GM19351 (cell line): ENCODE measurements at regions not wholly inside any gene's neighbourhood (a gene's known extent, or its start where the extent isn't known, plus 50 kb on each side); places are given as distances from the start of the nearest gene placed in this dataset.
"Not testable (repeated sequence)": the region's sequence is repeated elsewhere in the genome, so short reads cannot be mapped to it uniquely, and the experiment has no call there.

Experiments used
- ATAC-seq: cut with Tn5 transposase; IDR thresholded peaks from one replicate; pipeline ENCODE4 v1.9.1; 2021; ENCODE audit warnings: mild to moderate bottlenecking, moderate library complexity; ENCODE audit not compliant: unreplicated experiment

DNA sequence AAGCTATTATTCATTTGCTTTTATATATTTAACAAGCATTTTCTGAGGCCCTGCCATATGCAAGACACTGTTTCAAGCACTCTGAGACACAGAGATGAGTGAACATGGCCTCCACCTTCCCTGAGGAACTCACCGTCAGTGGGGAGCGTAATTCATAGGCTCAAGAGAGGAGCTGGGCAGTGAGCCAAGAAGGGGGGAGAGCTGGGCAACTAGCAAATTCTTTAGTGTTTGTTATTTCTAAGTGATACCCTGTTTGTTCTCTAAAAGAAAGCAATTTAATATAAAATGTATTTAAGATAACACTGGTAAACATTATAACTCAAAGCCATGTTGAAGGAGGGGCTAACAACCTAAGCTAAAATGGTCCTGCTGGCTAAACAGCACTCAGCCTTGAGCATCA, 119.2 kb upstream of the NGF start:
- no peak for ATAC-seq

DNA sequence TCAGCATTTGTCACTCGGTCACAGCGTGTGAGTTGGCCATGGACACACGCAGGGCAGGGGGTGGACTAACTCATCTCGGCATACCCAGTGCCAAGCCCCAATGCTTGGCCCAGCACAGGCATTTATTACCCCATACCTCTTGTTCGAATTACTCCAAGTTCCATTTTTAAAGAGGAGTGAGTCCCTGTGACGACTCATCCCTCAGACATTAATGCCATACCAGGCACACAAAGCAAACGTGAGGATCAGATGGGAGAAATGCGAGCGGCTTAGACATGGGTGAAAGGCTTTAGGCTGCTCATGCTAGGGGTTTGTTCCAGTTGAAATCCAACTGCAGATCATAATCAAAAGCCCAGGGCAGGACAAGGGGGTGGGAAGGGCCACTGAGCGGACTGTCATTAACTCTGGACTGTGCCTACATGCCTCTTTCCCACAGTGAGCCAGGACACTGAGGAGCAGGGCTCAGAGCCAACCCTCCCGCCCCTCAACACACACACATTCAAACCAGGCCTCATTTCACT, 118.5 kb upstream of the NGF start:
- ATAC-seq = no peak

DNA sequence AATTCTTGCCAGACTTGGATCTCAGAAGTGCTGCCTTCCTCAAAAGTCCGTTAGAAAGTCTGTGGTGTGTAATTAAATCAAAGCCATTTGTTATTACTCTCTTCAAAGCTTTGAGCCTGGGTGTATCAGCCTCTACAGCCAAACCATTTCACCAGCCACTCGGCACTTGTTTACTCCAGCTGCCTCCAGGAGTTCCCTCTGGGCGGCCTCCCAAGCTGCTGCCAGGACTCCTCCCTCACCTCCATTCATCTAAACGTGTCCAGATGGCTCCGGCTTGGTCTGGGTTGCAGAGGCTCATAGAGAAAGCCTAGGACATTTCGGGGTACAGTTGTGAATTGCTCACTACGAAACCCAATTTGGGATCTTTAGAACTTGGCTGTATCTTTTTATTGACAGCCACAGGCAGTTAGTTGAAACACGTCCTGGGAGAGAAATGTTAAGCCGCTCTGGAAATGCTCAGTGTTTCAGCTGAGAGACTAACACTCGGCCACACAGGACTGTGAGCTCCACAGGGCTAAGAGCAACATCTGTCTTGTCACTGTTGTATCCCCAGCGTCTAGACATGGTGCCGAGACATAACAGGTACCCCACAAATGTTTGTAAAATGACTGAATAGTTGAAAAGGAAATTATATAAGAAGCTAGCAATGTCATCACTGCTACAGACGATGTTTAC, 116.9 kb upstream of the NGF start:
- ATAC-seq = no peak

DNA sequence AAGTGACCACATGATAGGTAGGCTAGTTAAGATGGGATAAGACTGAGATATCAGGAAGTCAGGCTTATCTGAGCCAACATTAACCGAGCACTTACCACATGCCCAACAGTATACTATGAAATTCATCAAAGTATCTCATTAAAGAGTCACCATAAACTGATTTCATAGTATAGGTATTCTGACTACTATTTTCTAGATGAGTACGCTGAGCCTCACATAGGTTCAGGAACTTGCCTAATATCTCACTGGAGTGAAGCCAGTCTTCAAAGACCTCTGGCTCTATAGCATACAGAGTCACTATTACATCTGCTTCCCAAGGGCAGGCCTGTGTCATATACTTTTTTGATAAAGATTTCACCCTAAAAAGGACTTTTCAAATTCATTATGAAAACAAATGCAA, 115.6 kb upstream of the NGF start:
- ATAC-seq = no peak

DNA sequence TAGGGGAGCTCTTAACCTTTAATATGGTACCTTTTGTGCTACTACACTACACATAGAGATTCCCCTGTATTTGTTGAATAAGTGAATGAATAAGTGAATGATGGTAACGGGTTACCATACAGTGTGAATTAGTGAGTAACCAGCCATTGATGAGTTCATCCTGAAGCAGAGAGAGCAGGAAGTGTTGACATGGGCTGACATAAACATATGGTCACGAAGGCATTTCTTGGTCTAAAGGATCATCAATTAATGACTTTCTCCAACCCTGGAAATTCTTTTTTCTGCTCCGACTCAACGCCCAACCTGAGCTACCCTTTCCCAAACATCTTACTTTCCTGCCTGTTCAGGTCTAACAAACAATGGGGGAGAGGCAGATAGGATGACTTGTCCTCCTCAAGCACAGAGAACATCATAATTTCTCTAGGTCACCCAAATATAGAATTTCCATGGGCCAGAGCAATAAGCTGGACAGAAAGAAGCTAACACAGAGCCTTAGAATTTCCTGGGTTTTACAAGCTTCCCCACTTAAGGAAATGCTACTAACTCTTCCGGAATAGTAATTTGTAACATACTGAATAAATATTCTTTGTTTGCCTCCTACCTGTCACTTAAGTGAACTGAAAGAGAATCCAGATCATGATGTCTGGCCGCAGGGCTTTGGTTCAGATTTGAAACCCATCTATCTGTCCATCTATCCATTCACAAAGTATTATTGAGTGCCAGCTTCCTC, 114.7 kb upstream of the NGF start:
- no peak for ATAC-seq

DNA sequence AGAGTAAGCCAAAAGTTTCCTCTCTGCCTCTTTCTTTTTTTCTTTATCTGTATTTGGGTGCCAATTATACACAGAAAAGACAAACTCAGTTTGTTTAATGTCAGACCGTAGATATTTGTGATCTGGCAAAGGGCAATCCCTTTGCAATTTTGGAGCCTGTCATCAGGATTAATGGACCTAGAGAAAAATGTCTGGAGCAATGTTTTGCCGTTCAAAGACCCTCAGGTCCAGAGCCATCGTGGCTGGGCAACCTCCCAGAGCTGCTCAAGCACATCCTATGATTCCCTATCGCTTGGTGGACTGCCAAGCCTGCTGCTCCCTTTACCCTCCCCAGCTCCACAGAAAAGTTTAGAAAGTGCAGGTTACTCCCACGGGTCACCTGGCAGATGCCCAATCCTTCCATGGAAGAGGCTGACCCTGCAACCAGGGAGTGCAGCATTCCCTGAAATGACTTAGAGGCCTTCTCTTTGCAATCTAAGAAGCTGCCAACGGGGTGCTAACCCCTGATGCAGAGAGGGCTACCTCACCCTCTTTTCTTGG, 112.5 kb upstream of the NGF start:
- no peak for ATAC-seq

DNA sequence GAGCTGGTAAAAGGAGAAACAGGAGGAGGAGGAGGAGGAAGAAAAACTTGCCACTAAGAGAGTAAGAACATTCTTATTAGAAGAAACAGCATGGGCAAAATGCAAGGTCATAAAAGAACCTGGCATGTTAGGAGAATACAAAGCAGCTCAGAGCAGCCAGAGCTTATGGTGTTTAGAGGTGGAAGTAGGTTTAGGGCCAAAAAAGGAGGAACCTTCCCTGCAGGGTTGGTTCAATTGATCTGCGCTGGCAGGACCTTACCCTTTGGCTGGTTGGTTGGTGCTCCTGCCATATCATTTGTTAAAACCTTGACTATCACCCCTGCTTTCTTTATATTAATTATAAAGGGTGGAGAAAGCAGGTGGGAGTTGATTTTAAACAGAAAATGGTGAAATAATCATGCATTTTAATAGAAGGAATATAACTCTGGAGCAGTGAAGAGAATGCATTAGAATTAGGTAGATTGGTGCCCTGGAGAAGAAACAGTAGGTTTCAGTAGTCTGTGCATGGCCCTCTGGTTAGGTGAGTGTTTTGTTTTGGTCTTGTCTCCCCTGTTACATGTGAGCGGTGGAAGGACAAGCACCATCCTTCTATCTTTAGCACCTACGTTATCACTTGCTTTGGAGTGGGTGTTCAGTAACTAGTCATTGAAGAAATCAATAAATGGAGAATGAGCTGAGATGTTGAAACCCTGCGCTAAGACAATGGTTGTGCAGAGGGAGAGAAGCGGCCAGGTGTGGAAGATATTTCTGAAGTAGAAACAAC, 110.4 kb upstream of the NGF start:
- ATAC-seq = no peak

DNA sequence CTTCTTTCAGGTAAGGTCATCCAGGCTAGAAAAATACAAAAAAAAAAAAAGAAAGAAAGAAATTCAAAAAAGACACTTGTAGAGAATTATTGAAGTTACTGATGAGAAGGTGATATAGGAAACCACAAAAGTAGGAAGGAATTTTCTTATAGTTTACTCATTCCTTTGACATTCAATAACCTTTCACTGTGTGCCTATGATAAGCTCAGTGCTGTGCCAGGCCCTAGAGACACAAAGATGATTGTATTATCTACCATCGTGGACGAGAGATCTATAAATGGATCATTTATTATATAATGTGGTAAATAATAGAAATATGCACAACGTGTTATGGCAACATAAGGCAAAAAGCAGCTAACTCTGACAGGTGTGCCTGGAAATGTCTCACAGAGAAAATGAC, 109.6 kb upstream of the NGF start:
- no peak for ATAC-seq

DNA sequence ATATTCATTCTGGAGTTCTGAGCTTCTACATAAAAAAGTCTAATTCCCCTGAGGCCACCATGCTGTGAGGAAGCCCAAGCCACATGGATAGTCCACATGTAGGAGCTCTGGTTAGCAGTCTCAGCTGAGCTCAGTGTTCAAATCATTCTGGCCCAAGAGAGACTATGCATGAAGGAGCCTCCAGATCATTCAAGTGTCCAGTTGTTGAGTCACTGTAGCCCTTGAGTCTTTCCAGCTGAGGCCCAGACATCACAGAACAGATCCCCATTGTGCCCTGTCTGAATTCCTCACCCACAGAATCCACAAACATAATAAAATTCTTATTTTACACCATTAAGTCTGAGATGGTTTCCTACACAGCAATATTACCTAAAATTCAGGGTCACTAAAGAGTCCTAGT, 107.0 kb upstream of the NGF start:
- ATAC-seq = no peak

DNA sequence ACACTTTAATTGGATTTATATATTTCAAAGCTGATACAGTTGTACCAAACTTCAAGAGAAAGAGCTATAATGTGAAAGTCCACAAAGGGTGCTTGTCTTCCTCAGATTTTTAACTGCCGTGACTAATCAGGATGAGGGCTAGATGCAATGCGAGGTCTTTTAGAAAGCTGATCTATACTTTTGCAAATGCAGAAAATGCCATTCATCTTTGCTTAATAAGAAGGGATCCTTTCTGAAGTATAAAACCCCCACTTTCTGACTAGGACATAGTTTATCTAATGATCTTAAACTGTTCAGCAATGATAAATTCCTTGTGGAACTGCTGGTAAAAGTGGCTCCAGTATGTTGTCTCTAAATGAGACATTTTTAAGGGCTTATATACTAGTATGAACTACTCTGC, 102.7 kb upstream of the NGF start:
- no peak for ATAC-seq

DNA sequence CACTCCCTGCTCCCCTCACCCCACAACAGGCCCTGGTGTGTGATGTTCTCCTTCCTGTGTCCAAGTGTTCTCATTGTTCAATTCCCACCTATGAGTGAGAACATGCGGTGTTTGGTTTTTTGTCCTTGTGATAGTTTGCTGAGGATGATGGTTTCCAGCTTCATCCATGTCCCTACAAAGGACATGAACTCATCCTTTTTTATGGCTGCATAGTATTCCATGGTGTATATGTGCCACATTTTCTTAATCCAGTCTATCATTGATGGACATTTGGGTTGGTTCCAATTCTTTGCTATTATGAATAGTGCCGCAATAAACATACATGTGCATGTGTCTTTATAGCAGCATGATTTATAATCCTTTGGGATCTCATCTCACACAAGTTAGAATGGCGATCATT, 101.5 kb upstream of the NGF start:
- not testable (repeated sequence) for ATAC-seq

DNA sequence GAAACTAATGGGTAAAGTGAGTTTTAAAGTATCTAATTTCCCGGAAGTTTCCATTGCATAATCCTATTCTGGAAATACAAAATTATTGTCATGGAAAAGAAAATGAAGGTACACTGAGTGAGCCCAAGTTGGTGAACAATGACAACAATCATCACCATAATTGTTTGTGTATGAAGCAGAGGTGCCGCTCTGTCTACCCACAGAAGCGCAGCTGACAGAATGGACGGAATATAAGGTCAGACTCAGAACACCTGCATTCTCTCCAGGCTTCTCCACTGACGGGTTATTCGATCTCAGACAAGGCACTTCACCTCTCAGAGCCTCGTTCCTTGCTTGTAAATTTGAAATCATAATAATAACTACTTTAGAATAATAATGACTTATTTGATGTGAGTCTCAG, 99.1 kb upstream of the NGF start:
- ATAC-seq = no peak

DNA sequence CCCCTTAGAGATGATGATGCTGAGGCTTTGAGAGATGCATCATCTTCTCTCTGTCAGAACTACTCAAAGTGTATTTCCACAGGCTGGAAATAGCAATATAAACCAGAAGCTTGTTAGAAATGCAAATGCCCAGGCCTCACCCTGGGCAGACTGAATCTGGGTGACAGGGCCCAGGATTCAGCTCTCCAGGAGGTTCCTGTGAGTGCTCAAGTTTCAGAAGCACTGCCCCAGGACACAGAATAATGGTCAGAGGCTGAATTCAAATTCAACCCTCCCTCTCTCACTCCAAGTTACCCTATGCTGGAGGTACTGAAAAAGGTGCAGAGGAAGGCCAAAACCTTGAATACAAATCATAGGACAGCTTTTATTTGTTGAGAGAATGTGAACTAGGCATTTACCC, 98.5 kb upstream of the NGF start:
- ATAC-seq = no peak

DNA sequence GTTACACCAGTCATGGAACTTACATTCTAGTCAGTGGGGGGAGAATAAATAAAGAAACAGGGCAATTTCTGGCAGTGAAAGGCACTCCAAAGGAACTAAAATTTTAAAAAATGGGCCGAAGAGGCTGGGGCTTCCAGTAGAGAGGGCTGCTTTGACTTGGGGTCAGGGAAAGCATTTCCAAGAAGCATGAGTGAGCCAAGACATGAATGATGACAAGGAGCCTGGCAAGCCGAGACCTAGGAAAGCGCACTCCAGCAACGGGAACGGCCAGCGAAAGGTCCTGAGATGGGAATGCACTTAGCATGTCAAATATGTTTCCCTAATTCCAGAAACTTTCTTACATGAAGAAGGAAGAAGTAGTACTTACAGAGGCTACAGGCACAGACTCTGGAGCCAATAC, 95.4 kb upstream of the NGF start:
- no peak for ATAC-seq

DNA sequence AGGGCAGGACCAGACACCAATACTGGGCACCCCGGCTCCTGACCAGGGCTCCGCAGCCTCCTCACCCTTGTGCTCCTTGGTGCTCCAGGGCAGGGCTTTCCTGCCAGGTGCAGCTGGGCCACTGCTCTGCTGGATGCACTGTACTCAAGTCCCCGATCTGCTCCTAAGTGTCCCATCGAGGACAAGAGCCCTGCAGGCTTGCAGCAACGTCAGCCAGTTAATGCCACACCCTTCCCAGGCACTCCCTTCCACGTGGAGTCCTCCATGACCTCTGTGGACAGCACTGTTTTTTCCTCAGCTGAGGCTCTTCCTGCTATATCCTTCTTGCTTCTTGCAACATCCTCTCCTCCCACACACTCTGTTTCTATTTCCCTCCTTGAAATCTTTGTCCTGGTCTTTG, 94.0 kb upstream of the NGF start:
- no peak for ATAC-seq

DNA sequence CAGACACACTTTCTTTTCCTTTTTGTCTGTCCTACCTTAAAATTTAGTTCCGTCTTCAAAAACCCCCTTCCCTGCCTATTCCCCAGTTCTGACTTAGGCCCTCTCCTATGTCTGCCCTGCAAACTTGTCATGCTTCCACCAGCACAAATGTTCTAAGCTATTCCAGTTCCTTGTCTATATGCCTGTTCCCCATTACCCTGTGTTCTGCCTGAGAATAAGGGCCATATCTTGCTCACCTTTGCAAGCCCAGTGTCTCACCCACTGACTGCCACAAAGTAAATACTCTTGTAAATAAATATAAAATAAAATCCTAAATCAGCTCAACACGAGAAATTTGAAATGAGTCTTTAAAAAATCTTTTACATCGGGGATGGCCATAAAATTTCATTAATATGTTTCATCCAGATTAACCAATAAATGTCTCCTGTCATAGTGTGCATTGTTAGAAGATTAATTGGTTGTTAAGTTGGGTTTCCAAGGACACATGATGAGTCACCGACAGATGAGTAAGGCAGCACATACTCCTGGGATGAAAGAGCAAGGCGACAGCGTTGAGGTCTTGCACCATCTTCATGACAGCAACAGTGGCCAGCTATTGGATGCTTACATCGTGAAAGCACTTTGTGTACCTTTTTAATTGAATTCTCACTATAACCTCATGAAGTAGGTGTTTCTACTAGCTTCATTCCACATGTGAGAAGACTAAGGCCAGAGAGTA, 92.6 kb upstream of the NGF start:
- no peak for ATAC-seq

DNA sequence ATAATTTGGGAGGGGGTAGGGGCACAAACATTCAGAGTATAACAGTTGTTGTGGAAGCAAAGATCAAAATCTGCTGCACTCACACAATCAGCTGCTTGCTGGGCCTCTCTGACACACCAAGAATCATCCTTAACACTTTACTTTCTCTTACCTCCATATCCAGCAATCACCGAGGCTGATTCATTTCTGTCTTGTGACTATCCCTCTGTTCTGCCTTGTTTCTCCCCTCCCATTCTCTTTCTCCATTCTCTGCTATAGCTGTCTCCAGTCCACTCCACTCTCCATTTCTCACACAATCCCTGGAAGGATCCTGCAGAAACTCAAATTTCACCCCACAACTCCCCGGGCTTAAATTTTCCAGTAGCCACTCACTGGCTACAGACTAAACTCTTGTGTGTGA, 91.8 kb upstream of the NGF start:
- ATAC-seq = no peak

DNA sequence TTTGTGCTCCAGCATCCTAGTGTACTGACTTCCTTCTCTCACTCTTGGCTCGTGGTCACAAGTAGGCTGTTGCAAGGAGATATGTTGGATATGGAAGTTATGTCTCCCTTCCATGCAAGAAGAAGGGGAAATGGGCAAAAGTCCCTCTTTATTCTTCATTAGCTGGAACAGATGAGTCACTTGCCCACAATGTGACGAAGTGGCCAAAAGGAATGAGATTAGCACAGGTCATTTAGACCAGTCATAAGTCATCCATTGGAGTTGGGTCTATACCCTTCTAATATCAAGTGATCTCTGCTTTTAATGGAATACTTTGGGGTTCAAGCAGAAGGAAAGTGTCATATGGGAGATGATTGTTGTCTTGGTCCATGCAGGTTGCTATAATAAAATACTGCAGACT, 91.2 kb upstream of the NGF start:
- no peak for ATAC-seq

DNA sequence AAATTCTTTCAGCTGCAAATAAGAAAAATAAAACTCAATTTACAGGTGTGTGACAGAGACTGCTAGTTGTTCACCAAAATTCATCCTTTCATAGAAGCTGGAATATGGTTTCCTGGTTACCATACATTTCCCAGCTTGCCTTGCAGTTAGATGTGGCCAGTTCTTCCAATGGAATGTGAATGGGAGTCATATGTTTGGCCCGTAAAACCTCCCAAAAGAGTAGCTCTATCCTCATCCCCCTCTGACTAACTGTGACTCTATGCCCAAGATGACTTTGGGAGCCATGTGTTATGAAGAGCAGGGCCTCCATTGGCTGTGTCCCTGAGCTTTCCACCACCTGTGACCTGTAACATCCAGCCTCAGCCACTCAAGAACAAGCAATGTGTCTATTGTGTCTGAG, 90.6 kb upstream of the NGF start:
- no peak for ATAC-seq

DNA sequence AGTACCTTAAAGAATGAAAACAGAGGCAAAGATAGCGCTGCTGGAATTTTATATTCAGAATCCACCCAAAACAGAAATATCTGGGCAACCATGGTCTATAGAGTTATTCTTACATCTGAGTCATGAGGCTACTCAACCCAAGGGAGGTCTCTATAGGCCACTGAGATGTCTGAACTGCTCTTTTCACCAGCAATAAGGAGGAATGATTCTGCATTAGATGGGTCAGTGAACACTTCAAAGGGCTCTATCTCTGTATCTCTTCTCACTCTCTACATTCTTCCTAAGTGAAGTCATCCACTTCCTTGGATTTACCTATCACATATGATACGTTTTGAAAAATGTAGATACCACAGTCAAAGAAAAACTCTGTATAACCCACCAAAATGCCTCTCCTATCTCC, 90.2 kb upstream of the NGF start:
- no peak for ATAC-seq

DNA sequence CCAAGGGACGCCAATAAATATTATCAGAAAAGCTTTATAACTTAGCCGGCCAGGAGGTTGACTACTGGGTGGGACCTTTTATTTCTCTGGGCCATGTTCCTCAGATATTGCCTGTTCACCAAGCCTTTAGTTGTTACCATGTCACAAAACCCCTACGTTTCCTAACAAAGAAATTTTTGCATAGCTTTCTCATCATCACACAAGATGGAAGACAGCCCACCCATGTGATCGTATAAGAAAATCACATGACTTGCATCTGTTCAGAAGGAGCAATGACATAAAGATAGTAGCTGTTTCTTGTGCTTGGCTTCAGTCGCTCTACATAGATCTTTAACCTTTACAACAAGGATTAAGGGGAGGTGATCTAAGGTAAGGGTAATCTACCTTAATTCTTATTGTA, 88.9 kb upstream of the NGF start:
- ATAC-seq = no peak
